ENCODE measurements at regions not wholly inside any gene's neighbourhood (a gene's known extent, or its start where the extent isn't known, plus 50 kb on each side); places are given as distances from the start of the nearest gene placed in this dataset.

DNA sequence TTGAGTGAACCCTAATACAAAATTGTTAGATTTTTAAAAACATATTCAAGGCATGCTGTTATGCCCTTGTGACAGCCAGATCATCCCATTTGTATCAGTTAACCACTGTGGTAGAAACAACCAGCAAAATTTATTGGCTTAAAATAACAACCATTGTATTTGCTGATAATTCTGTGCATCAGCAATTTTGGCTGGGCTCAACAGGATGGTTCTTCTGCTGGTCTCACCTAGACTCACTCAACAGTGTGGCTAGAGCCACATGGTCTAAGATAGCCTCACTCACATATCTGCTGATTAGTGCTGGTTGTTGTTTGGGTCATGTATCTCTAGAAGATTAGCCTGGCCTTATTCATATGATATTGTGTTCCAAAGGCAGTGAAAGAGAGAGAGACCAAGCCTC, 160.1 kb upstream of the GATA6 start (continued):
- TF ChIP-seq, protein P1, sequence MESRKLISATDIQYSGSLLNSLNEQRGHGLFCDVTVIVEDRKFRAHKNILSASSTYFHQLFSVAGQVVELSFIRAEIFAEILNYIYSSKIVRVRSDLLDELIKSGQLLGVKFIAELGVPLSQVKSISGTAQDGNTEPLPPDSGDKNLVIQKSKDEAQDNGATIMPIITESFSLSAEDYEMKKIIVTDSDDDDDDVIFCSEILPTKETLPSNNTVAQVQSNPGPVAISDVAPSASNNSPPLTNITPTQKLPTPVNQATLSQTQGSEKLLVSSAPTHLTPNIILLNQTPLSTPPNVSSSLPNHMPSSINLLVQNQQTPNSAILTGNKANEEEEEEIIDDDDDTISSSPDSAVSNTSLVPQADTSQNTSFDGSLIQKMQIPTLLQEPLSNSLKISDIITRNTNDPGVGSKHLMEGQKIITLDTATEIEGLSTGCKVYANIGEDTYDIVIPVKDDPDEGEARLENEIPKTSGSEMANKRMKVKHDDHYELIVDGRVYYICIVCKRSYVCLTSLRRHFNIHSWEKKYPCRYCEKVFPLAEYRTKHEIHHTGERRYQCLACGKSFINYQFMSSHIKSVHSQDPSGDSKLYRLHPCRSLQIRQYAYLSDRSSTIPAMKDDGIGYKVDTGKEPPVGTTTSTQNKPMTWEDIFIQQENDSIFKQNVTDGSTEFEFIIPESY (IDR thresholded peaks at IDR 0.05; ENCODE audit: extremely low read depth, insufficient replicate concordance, low read length): no peak
- no peak for TF ChIP-seq ZFX (IDR thresholded peaks at IDR 0.05)
- TF ChIP-seq JUND (IDR thresholded peaks at IDR 0.05): no peak
- no peak for TF ChIP-seq EZH2 (IDR thresholded peaks at IDR 0.05)
- TF ChIP-seq, protein P2, sequence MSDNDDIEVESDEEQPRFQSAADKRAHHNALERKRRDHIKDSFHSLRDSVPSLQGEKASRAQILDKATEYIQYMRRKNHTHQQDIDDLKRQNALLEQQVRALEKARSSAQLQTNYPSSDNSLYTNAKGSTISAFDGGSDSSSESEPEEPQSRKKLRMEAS (IDR thresholded peaks at IDR 0.05): no peak
- no peak for TF ChIP-seq TCF7L2 (IDR thresholded peaks at IDR 0.05; ENCODE audit: borderline replicate concordance, extremely low read depth, insufficient read depth, insufficient read length)

DNA sequence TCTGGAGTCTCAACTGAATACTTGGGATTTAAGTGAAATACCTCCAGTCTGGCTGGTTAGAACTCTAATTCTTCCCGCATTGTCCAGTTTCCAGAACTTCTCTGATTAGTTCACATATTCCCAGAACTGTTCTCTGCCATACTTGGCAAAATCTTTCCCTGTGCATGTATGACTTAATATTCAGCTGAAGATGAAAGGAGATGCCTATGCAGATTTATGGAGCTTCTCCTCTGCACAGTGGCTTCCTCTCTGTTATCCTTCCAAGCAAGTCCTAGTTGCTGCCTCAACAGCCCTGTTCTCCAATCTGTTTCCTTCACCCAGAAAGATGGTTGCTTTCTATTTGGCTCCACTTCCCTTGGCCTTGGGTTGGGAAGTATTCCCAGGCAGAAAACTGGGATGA, 155.4 kb upstream of the GATA6 start:
- Histone ChIP-seq H3K4me3 (replicated peaks in 1 of 2; ENCODE audit: low read depth in 1 of 2, low read length in 2 of 2) (no peak overlapping the region), H3K4me1 (ENCODE audit: control insufficient read depth in 1 of 2, insufficient read depth in 2 of 2, low read length in 2 of 2) (no peaks in the 10 kb centered on the region), H3K4me2 (ENCODE audit: low read length) (no peak overlapping the region), H3K36me3 (ENCODE audit: control insufficient read depth in 1 of 2, insufficient read depth in 2 of 2, low read length in 2 of 2) (no peaks in the 10 kb centered on the region), H3K9me2 (ENCODE audit: insufficient read depth) (no peaks in the 10 kb centered on the region), H3K27ac (ENCODE audit: low read depth, low read length) (no peak overlapping the region), H3K79me2 (ENCODE audit: insufficient read depth, low read length) (no peaks in the 10 kb centered on the region), H3K9ac (ENCODE audit: low read length) (no peak overlapping the region), H2AFZ (ENCODE audit: low read depth, low read length, poor library complexity, severe bottlenecking) (no peak overlapping the region), H3K27me3 (ENCODE audit: insufficient read depth, low read length) (no peaks in the 10 kb centered on the region), H4K20me1 (ENCODE audit: insufficient read depth) (no peaks in the 10 kb centered on the region), H3K9me3 (ENCODE audit: control insufficient read depth in 1 of 2, insufficient read depth in 1 of 2, low read depth in 1 of 2, low read length in 2 of 2) (no peaks in the 10 kb centered on the region)
- RAD21 ChIA-PET (ENCODE audit: low non-redundant PET in 1 of 2, low total read pairs in 2 of 2, uncharacterized antibody in 2 of 2, unreplicated experiment in 2 of 2): no interaction called here
- POLR2A ChIA-PET: no interaction called here
- intact Hi-C loops (cut with micrococcal nuclease): no loop called here
- ATAC-seq (no peak), DNase-seq (ENCODE audit: low read depth, low spot score) (no peak)
- no TSS peak for BruUV-seq (replicated peaks)
- CTCF ChIA-PET: no interaction called here
- TF ChIP-seq, protein P3, sequence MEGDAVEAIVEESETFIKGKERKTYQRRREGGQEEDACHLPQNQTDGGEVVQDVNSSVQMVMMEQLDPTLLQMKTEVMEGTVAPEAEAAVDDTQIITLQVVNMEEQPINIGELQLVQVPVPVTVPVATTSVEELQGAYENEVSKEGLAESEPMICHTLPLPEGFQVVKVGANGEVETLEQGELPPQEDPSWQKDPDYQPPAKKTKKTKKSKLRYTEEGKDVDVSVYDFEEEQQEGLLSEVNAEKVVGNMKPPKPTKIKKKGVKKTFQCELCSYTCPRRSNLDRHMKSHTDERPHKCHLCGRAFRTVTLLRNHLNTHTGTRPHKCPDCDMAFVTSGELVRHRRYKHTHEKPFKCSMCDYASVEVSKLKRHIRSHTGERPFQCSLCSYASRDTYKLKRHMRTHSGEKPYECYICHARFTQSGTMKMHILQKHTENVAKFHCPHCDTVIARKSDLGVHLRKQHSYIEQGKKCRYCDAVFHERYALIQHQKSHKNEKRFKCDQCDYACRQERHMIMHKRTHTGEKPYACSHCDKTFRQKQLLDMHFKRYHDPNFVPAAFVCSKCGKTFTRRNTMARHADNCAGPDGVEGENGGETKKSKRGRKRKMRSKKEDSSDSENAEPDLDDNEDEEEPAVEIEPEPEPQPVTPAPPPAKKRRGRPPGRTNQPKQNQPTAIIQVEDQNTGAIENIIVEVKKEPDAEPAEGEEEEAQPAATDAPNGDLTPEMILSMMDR (IDR thresholded peaks at IDR 0.05 in 2 of 3, conservative IDR thresholded peaks at IDR 0.05 in 1 of 3; ENCODE audit: borderline replicate concordance in 1 of 3, insufficient read depth in 1 of 3, low read depth in 2 of 3, low read length in 2 of 3): no peak
- TF ChIP-seq, protein P1 (IDR thresholded peaks at IDR 0.05; ENCODE audit: extremely low read depth, insufficient replicate concordance, low read length): no peak
- TF ChIP-seq ELF1 (IDR thresholded peaks at IDR 0.05; ENCODE audit: borderline replicate concordance, low read depth) (no peak), EZH2phosphoT487 (IDR thresholded peaks at IDR 0.05; ENCODE audit: borderline replicate concordance) (no peak), CBX3 (IDR thresholded peaks at IDR 0.05; ENCODE audit: low read depth) (no peak), POLR2AphosphoS5 (IDR thresholded peaks at IDR 0.05; ENCODE audit: low read depth, low read length) (no peak), ZNF274 (IDR thresholded peaks at IDR 0.05; ENCODE audit: low read depth, low read length) (no peak), EZH2 (IDR thresholded peaks at IDR 0.05) (no peak), JUND (IDR thresholded peaks at IDR 0.05) (no peak), SRF (IDR thresholded peaks at IDR 0.05; ENCODE audit: low read depth) (no peak), SIN3A (IDR thresholded peaks at IDR 0.05; ENCODE audit: low read depth) (no peak)
- TF ChIP-seq, protein P2 (IDR thresholded peaks at IDR 0.05): no peak
- TF ChIP-seq, protein P4, sequence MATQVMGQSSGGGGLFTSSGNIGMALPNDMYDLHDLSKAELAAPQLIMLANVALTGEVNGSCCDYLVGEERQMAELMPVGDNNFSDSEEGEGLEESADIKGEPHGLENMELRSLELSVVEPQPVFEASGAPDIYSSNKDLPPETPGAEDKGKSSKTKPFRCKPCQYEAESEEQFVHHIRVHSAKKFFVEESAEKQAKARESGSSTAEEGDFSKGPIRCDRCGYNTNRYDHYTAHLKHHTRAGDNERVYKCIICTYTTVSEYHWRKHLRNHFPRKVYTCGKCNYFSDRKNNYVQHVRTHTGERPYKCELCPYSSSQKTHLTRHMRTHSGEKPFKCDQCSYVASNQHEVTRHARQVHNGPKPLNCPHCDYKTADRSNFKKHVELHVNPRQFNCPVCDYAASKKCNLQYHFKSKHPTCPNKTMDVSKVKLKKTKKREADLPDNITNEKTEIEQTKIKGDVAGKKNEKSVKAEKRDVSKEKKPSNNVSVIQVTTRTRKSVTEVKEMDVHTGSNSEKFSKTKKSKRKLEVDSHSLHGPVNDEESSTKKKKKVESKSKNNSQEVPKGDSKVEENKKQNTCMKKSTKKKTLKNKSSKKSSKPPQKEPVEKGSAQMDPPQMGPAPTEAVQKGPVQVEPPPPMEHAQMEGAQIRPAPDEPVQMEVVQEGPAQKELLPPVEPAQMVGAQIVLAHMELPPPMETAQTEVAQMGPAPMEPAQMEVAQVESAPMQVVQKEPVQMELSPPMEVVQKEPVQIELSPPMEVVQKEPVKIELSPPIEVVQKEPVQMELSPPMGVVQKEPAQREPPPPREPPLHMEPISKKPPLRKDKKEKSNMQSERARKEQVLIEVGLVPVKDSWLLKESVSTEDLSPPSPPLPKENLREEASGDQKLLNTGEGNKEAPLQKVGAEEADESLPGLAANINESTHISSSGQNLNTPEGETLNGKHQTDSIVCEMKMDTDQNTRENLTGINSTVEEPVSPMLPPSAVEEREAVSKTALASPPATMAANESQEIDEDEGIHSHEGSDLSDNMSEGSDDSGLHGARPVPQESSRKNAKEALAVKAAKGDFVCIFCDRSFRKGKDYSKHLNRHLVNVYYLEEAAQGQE (IDR thresholded peaks at IDR 0.05; ENCODE audit: low read depth): no peak

All from HCT116 (cell line).